ENCODE measurements at regions not wholly inside any gene's neighbourhood (a gene's known extent, or its start where the extent isn't known, plus 50 kb on each side); places are given as distances from the start of the nearest gene placed in this dataset.

DNA sequence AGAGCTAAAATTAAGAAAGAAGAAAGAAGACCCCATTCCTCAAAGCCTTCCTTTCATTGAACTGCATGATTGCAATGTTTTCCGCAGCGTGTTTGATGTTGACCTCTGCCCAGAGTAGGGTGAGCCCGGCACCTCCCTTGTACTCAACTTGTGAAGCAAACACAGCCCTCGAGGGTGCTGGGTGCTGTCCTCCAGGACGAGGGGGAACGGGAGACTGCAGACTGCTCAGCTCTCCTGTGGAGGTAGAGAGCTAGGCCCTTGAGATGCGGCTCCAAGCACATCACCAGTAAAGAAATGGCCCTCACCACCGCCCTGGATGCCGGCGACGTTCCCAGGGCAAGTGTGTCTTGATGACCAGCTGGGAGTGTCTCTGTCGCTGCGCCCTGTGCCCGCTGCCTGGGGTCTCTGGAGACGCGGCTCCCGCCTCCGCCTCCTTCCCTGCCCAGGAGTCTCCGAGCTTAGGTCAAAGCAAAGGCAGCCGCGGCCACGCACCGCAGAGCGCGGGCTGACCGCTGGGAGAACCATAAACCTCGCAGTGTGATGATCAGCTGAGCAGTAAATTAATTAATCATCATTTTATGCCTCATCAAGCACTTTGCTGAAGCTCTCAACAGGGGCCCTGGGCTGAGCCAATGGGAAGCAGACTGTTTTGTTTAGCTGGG lies 108.7 kb downstream of the IRX2 start:
- TF ChIP-seq ZFX (IDR thresholded peaks at IDR 0.05; ENCODE audit: borderline replicate concordance) = no peak
- TF ChIP-seq, protein P1, sequence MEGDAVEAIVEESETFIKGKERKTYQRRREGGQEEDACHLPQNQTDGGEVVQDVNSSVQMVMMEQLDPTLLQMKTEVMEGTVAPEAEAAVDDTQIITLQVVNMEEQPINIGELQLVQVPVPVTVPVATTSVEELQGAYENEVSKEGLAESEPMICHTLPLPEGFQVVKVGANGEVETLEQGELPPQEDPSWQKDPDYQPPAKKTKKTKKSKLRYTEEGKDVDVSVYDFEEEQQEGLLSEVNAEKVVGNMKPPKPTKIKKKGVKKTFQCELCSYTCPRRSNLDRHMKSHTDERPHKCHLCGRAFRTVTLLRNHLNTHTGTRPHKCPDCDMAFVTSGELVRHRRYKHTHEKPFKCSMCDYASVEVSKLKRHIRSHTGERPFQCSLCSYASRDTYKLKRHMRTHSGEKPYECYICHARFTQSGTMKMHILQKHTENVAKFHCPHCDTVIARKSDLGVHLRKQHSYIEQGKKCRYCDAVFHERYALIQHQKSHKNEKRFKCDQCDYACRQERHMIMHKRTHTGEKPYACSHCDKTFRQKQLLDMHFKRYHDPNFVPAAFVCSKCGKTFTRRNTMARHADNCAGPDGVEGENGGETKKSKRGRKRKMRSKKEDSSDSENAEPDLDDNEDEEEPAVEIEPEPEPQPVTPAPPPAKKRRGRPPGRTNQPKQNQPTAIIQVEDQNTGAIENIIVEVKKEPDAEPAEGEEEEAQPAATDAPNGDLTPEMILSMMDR (IDR thresholded peaks at IDR 0.05) = no peak

DNA sequence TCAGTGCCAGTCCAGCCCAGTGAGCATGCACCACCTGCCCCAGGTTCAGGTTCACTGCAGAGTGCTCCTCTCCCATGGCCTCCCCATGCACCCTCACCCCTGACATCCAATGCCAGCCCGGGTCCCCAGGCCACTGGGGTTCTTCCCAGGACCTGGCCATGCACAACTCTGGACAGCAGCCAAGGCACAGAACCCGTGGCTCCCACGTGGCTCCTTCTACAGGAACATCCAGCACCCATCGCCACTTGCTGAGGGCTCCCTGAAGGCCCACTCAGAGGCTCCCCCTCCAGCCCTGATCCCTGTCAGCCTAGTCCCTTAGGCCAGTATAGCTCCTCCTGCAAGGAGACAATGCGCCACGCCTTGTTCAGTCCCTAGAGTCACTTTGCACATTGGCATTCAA lies 110.8 kb downstream of the IRX2 start:
- TF ChIP-seq, protein P1 (IDR thresholded peaks at IDR 0.05) = no peak
- no peak for TF ChIP-seq ZFX (IDR thresholded peaks at IDR 0.05; ENCODE audit: borderline replicate concordance)
- no peak overlapping the region for H3K27ac ChIP-seq

More for the DNA sequence above, 108.7 kb downstream of the IRX2 start:
- no peak overlapping the region for H3K27ac ChIP-seq

DNA sequence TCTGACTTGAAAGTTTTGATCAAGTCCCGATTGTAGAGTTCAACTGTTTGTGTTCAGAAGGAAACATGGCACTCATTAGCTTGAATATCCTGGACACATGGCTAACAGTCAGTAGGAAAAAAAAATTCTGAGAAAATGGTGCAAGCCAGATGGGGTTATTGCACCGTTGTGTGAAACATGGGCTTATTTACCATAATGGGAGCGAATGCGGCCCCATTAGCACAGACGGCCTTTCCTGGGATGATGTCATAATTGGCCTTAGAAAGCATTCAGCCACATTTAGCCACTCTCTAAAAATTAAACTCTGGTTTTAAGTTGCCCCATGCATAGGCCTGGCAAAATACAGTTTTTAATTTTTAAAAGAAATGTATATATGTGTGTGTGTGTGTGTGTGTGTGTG lies 112.1 kb downstream of the IRX2 start:
- H3K27ac ChIP-seq = no peak overlapping the region
- TF ChIP-seq, protein P1 (IDR thresholded peaks at IDR 0.05) = no peak
- TF ChIP-seq ZFX (IDR thresholded peaks at IDR 0.05; ENCODE audit: borderline replicate concordance) = no peak

DNA sequence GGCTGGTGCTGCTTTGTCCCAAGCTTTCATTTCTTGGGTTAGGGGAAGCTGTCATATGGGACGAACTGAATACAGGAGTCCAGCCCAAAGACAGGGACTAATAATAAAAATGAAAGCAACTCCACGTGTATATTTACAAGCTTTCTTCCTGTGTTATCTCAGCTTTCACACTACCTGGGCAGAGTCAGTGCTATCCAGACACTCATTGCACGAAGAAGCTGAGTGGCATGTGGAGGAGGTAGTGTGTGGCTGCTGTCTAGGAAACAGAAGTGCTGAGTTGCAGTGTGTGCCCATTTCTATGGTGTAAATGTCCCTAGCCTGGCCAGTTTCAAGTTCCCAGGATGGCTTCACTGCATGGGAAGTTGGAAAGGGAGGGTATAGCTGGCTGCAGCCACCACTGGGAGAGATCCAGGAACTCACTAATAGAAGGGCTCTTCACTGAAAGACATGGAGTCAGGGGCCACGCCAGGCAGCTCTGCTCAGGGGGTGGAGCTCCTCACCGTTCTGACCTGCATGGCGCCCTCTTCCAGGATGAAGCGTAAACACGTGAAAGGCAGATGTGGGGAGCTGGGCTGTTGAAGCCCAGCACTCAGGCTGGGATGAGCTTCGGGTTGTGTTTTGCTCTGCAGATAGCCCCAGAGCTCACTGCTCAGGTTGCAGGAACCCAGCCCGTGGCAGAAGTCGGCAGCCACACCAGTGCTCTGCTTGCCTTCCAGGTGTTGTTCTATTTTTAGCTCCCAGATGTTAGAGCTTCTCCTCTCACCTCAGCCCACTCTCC lies 116.9 kb downstream of the IRX2 start:
- no peak overlapping the region for H3K27ac ChIP-seq
- TF ChIP-seq ZFX (IDR thresholded peaks at IDR 0.05; ENCODE audit: borderline replicate concordance) = no peak
- TF ChIP-seq, protein P1 (IDR thresholded peaks at IDR 0.05) = no peak

DNA sequence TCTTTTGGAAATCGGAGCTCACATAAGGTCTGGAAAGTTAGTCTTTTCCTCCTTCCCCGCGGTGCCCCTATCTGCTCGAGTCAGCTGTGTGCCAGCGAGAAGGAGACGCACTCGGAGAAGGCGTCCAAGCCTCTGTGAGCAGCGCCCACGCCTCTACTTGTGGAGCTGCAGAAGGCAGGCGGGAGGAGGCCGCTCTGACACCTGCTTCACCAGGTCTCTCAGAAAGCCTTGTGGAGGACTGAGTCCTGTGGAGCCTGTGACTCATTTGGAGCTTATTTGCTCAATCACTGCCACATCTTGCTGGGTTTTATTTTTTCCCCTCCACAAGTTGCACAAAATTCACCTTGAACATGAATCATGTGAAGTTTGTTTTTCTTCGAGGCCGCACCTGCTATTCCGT lies 117.5 kb downstream of the IRX2 start:
- no peak overlapping the region for H3K27ac ChIP-seq
- TF ChIP-seq, protein P1 (IDR thresholded peaks at IDR 0.05) = no peak
- TF ChIP-seq ZFX (IDR thresholded peaks at IDR 0.05; ENCODE audit: borderline replicate concordance) = no peak

DNA sequence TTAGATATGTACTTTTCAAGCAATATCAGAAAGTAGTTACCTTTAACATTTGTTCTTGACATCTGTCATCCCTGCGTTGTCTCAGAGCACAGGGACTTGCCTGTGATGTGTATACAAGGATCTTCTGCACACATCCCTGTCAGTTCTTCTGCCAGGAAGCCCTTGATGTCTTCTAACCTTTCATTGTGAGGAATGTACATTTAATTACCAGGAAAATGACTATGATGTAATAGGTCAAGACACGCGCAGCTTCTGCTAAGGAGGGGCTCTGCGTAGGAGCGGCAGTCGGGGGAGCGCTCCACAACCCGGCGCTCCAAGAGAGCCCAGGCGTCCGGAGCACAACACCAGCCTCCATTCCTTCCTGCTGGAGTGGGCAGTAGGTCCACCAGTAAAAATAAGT lies 119.7 kb downstream of the IRX2 start:
- no peak for TF ChIP-seq ZFX (IDR thresholded peaks at IDR 0.05; ENCODE audit: borderline replicate concordance)
- TF ChIP-seq, protein P1 (IDR thresholded peaks at IDR 0.05) = no peak
- no peak overlapping the region for H3K27ac ChIP-seq

DNA sequence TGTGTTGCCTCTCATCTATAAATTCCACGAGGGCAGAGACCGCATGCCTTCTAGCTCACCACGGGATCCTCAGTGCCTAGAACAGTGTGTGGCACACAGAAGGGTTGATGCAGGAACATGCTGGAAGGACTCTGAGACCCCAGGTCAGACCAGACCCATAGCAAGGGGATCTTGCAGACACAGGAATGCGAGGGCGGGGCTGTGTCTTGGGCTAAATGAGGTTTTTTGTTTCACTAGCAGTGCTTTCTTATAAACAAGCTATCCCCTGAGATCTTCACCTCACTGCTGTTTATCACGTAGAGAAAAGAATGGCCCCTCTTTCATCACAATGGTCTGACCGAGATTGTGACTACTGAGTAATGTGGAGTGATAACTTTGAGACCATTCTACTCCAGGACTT lies 122.4 kb downstream of the IRX2 start:
- no peak overlapping the region for H3K27ac ChIP-seq
- TF ChIP-seq, protein P1 (IDR thresholded peaks at IDR 0.05) = no peak
- no peak for TF ChIP-seq ZFX (IDR thresholded peaks at IDR 0.05; ENCODE audit: borderline replicate concordance)
